Gastrocnemius medialis (tissue), 4 donors: ENCODE measurements at regions not wholly inside any gene's neighbourhood (a gene's known extent, or its start where the extent isn't known, plus 50 kb on each side); places are given as distances from the start of the nearest gene placed in this dataset.

ENCODE experiments used
- POLR2A ChIP-seq, 2 donors: fragments of 450-650 bp; IDR thresholded peaks; one replicate each; pipeline ENCODE4 v1.6.1; 2017; ENCODE audit warnings: antibody characterized with exemption in 2 of 2, mild to moderate bottlenecking in 2 of 2, moderate library complexity in 2 of 2
- TF ChIP-seq, protein P1 (sequence below), 5 experiments: fragments of 450-650 bp in 3 of 5; fragments of 200-600 bp in 2 of 5; sonication (generic) in 2 of 5; IDR thresholded peaks in 4 of 5; conservative IDR thresholded peaks in 1 of 5; 1 replicate in 4 of 5; 2 replicates in 1 of 5; pipeline ENCODE4 v1.5.1; 2016 to 2019; ENCODE audit warnings: antibody characterized with exemption in 5 of 5, mild to moderate bottlenecking in 3 of 5, moderate library complexity in 3 of 5

GRCh38 chr20:55701467-55701866 lies 303.9 kb downstream of the CBLN4 start:
- TF ChIP-seq, protein P1, sequence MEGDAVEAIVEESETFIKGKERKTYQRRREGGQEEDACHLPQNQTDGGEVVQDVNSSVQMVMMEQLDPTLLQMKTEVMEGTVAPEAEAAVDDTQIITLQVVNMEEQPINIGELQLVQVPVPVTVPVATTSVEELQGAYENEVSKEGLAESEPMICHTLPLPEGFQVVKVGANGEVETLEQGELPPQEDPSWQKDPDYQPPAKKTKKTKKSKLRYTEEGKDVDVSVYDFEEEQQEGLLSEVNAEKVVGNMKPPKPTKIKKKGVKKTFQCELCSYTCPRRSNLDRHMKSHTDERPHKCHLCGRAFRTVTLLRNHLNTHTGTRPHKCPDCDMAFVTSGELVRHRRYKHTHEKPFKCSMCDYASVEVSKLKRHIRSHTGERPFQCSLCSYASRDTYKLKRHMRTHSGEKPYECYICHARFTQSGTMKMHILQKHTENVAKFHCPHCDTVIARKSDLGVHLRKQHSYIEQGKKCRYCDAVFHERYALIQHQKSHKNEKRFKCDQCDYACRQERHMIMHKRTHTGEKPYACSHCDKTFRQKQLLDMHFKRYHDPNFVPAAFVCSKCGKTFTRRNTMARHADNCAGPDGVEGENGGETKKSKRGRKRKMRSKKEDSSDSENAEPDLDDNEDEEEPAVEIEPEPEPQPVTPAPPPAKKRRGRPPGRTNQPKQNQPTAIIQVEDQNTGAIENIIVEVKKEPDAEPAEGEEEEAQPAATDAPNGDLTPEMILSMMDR (IDR thresholded peaks at IDR 0.05 in 4 of 5, conservative IDR thresholded peaks at IDR 0.05 in 1 of 5), result no peak
- no peak for TF ChIP-seq POLR2A (IDR thresholded peaks at IDR 0.05)
